IMR-90 (cell line): ENCODE measurements at regions not wholly inside any gene's neighbourhood (a gene's known extent, or its start where the extent isn't known, plus 50 kb on each side); places are given as distances from the start of the nearest gene placed in this dataset.

ENCODE experiments used
- CEBPB ChIP-seq: IDR thresholded peaks from 2 replicates; pipeline ENCODE4 v1.6.1; 2012; ENCODE audit warnings: low read depth, low read length, improper control_type of control experiment
- CHD1 ChIP-seq: IDR thresholded peaks from 2 replicates; pipeline ENCODE4 v1.6.1; 2012; ENCODE audit warnings: low read depth, low read length, improper control_type of control experiment
- CTCF ChIP-seq: conservative IDR thresholded peaks from 2 replicates; pipeline ENCODE4 v1.5.1; 2012; ENCODE audit warnings: mild to moderate bottlenecking, low read depth, low read length, improper control_type of control experiment
- ELK1 ChIP-seq: fragments of 150-350 bp; IDR thresholded peaks from 2 replicates; pipeline ENCODE4 v1.6.1; 2016; ENCODE audit warnings: low read depth, mild to moderate bottlenecking, low read length, moderate library complexity, borderline replicate concordance
- MAFK ChIP-seq: IDR thresholded peaks from 2 replicates; pipeline ENCODE4 v1.6.1; 2012; ENCODE audit warnings: low read depth, low read length, improper control_type of control experiment
- MAZ ChIP-seq: IDR thresholded peaks from 2 replicates; pipeline ENCODE4 v1.6.1; 2012; ENCODE audit warnings: low read depth, mild to moderate bottlenecking, low read length, improper control_type of control experiment, moderate library complexity, borderline replicate concordance
- MXI1 ChIP-seq: IDR thresholded peaks from 2 replicates; pipeline ENCODE4 v1.6.1; 2012; ENCODE audit warnings: low read depth, mild to moderate bottlenecking, low read length, moderate library complexity, borderline replicate concordance
- NFE2L2 ChIP-seq: fragments of 150-350 bp; IDR thresholded peaks from 2 replicates; pipeline ENCODE4 v1.6.1; 2016; ENCODE audit warnings: low read depth, mild to moderate bottlenecking, low read length
- POLR2A ChIP-seq: IDR thresholded peaks from 2 replicates; pipeline ENCODE4 v1.6.1; 2012; ENCODE audit warnings: mild to moderate bottlenecking, low read depth, low read length
- RAD21 ChIP-seq: IDR thresholded peaks from 2 replicates; pipeline ENCODE4 v1.6.1; 2012; ENCODE audit warnings: low read length, improper control_type of control experiment
- RCOR1 ChIP-seq: IDR thresholded peaks from 2 replicates; pipeline ENCODE4 v1.6.1; 2012; ENCODE audit warnings: mild to moderate bottlenecking, low read length, improper control_type of control experiment; ENCODE audit not compliant: insufficient replicate concordance
- RFX5 ChIP-seq: IDR thresholded peaks from 2 replicates; pipeline ENCODE4 v1.8.0; 2012; ENCODE audit warnings: low read depth, mild to moderate bottlenecking, low read length, moderate library complexity
- SMC3 ChIP-seq: fragments of 150-350 bp; IDR thresholded peaks from 2 replicates; pipeline ENCODE4 v1.6.1; 2016; ENCODE audit warnings: low read depth, mild to moderate bottlenecking, antibody characterized with exemption, low read length, moderate library complexity
- USF2 ChIP-seq: fragments of 150-350 bp; IDR thresholded peaks from 2 replicates; pipeline ENCODE4 v1.6.1; 2017; ENCODE audit warnings: mild to moderate bottlenecking, antibody characterized with exemption, low read length, low read depth

- TF ChIP-seq CTCF, result no peak
- no peak for TF ChIP-seq USF2
- no peak for TF ChIP-seq SMC3
- no peak for TF ChIP-seq MXI1
- no peak for TF ChIP-seq POLR2A
- no peak for TF ChIP-seq CHD1
- no peak for TF ChIP-seq ELK1
- TF ChIP-seq MAFK, result no peak
- TF ChIP-seq RCOR1, result no peak
- no peak for TF ChIP-seq CEBPB
- TF ChIP-seq RFX5, result no peak
- no peak for TF ChIP-seq RAD21
- no peak for TF ChIP-seq MAZ
- no peak for TF ChIP-seq NFE2L2
These were observed 375.1 kb upstream of the KCNH7 start for GRCh38 chr2:163213661-163214081.
